ENCODE measurements at regions not wholly inside any gene's neighbourhood (a gene's known extent, or its start where the extent isn't known, plus 50 kb on each side); places are given as distances from the start of the nearest gene placed in this dataset.

DNA sequence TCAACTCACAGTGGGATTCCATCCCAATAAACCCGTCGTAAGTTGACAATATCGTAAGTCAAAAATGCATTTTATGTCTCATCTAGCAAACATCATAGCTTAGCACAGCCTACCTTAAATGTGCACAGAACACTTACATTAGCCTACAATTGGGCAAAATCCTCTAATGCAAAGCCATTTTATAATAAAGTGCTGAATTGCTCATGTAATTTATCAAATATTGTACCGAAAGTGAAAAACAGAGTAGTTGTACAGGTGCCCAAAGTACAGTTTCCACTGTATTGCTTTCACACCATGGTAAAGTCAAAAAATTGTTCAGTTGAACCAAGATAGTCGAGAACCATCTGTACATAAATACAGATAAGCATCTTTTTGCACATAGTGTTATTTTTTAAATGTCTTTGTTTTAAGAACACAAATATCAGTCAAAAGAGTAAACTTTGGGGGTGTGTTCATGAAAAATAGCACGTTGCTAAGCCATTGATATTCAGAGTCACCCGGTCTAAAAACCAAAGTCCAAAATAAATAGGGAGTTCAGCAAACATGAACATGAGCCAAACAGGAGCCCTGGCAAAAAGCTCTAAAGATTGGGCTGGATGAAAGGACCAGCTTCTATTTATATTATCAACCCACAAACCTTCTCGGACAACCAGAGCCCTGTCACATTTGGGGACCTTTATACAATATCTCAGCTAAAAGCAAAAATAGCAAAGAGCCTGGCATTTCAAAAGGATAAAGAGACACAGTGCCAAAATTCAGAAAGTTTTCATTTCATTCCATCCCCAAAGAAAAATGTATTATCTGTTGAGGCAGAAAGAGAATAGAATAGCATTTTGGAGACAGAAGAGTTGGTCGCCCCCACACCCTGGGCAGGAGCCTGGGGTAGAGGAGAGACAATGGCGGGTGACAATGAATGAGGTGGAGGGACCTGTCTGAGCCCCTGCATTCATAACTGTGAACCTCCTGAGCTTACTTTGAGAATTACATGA lies 105.9 kb upstream of the SH3BP4 start:
- FAIRE-seq, result no peak
- no peak for DNase-seq (ENCODE audit: insufficient read length, low spot score)
- TF ChIP-seq, protein P1, sequence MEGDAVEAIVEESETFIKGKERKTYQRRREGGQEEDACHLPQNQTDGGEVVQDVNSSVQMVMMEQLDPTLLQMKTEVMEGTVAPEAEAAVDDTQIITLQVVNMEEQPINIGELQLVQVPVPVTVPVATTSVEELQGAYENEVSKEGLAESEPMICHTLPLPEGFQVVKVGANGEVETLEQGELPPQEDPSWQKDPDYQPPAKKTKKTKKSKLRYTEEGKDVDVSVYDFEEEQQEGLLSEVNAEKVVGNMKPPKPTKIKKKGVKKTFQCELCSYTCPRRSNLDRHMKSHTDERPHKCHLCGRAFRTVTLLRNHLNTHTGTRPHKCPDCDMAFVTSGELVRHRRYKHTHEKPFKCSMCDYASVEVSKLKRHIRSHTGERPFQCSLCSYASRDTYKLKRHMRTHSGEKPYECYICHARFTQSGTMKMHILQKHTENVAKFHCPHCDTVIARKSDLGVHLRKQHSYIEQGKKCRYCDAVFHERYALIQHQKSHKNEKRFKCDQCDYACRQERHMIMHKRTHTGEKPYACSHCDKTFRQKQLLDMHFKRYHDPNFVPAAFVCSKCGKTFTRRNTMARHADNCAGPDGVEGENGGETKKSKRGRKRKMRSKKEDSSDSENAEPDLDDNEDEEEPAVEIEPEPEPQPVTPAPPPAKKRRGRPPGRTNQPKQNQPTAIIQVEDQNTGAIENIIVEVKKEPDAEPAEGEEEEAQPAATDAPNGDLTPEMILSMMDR (IDR thresholded peaks at IDR 0.05; ENCODE audit: insufficient read depth, missing control alignments), result no peak

GRCh38 chr2:234843411-234843810 lies 108.4 kb upstream of the SH3BP4 start:
- TF ChIP-seq, protein P1 (IDR thresholded peaks at IDR 0.05; ENCODE audit: insufficient read depth, missing control alignments), result no peak
- FAIRE-seq (no peak), DNase-seq (ENCODE audit: insufficient read length, low spot score) (no peak)

DNA sequence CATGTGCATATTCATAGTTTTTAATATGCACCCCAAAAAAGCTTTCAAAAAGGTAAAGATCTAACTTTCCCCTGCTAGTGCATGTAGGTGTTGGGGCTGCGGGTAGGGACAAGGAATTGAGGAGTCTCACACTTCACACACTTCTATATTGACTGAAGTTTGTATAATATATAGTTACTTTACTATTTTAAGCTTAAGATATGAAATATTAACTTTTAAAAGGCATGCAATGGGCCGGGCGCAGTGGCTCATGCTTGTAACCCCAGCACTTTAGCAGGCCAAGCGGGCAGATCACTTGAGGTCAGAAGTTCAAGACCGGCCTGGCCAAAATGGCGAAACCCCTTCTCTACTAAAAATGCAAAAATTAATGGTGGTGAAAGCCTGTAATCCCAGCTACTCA lies 109.1 kb upstream of the SH3BP4 start:
- no peak for FAIRE-seq
- TF ChIP-seq, protein P1 (IDR thresholded peaks at IDR 0.05; ENCODE audit: insufficient read depth, missing control alignments), result no peak
- no peak for DNase-seq (ENCODE audit: insufficient read length, low spot score)

- TF ChIP-seq, protein P1 (IDR thresholded peaks at IDR 0.05; ENCODE audit: insufficient read depth, missing control alignments), result no peak
- DNase-seq (ENCODE audit: insufficient read length, low spot score) (no peak), FAIRE-seq (no peak)
Observed at GRCh38 chr2:234841321-234842015, 110.3 kb upstream of the SH3BP4 start.

GRCh38 chr2:234840336-234840735 lies 111.5 kb upstream of the SH3BP4 start:
- TF ChIP-seq, protein P1 (IDR thresholded peaks at IDR 0.05; ENCODE audit: insufficient read depth, missing control alignments), result no peak
- DNase-seq (ENCODE audit: insufficient read length, low spot score) (no peak), FAIRE-seq (no peak)

DNA sequence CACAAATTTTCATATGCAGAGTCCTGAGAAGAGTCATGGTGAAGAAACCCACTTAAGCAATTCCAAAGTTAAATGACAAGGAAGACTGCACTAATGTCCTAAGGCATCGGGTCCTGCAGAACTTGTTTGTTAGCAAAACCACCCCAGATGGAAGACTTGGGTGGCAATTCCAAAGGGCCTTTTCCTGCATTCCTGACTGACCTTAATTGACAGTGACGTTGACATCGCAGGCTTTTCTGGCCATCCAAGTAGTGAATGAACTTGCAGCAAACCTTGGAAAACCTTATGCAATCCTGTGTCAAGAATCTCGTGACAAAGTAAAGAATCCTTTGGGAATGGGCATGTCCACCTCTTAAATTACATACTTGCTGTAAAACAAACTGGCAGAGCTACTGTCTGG lies 112.5 kb upstream of the SH3BP4 start:
- TF ChIP-seq, protein P1 (IDR thresholded peaks at IDR 0.05; ENCODE audit: insufficient read depth, missing control alignments), result no peak
- DNase-seq (ENCODE audit: insufficient read length, low spot score) (no peak), FAIRE-seq (no peak)
